GM10248 (cell line): ENCODE measurements at regions not wholly inside any gene's neighbourhood (a gene's known extent, or its start where the extent isn't known, plus 50 kb on each side); places are given as distances from the start of the nearest gene placed in this dataset.

Experiments used
- CTCF ChIA-PET: fragments of 300-600 bp; sonication (Branson Sonifier 250); formaldehyde crosslinking; extraction: SDS; loops from one replicate; lab custom pipeline; 2021; ENCODE audit warnings: antibody characterized with exemption; lab: Yijun Ruan, JAX
- POLR2A ChIA-PET: fragments of 350-650 bp; sonication (Branson Sonifier 250); formaldehyde crosslinking; extraction: SDS; loops from one replicate; lab custom pipeline; 2020; ENCODE audit warnings: antibody characterized with exemption; lab: Yijun Ruan, JAX
- DNase-seq: peaks from one replicate; pipeline ENCODE4 v3.0.0; 2012; ENCODE audit errors: extremely low spot score
- CTCF ChIP-seq: IDR thresholded peaks from 2 replicates; pipeline ENCODE4 v1.5.1; 2012; ENCODE audit warnings: mild to moderate bottlenecking, low read depth; ENCODE audit errors: extremely low read depth, missing control alignments, control extremely low read depth

GRCh38 chr9:78970375-78970774, 601.4 kb upstream of the TLE4 start:
- no peak for TF ChIP-seq CTCF
- ChIA-PET POLR2A (no interaction called here), CTCF (no interaction called here)
- no peak for DNase-seq

GRCh38 chr9:78971540-78971939, 600.2 kb upstream of the TLE4 start:
- CTCF ChIA-PET, result no interaction called here

GRCh38 chr9:78972303-78972999, 599.3 kb upstream of the TLE4 start:
- ChIA-PET POLR2A (no interaction called here), CTCF (no interaction called here)
- no peak for TF ChIP-seq CTCF
- no peak for DNase-seq

More at GRCh38 chr9:78971540-78971939, 600.2 kb upstream of the TLE4 start:
- TF ChIP-seq CTCF, result no peak
- DNase-seq, result no peak
- POLR2A ChIA-PET, result no interaction called here

- no peak for DNase-seq
- no peak for TF ChIP-seq CTCF
- POLR2A ChIA-PET, result no interaction called here
- CTCF ChIA-PET, result no interaction called here
Observed at GRCh38 chr9:78973907-78974306, 597.9 kb upstream of the TLE4 start.

GRCh38 chr9:78982849-78983248, 588.9 kb upstream of the TLE4 start:
- POLR2A ChIA-PET, result no interaction called here
- CTCF ChIA-PET, result no interaction called here
- DNase-seq, result no peak
- no peak for TF ChIP-seq CTCF

GRCh38 chr9:78985084-78985738, 586.6 kb upstream of the TLE4 start:
- DNase-seq, result no peak
- ChIA-PET CTCF (no interaction called here), POLR2A (no interaction called here)
- no peak for TF ChIP-seq CTCF
